ENCODE measurements at regions not wholly inside any gene's neighbourhood (a gene's known extent, or its start where the extent isn't known, plus 50 kb on each side); places are given as distances from the start of the nearest gene placed in this dataset.

- no peak for DNase-seq
Observed at GRCh38 chr5:116703328-116703727, 128.7 kb upstream of the SEMA6A start.

- DNase-seq: no peak
Observed at GRCh38 chr5:116702776-116703175, 128.2 kb upstream of the SEMA6A start.

- no peak for DNase-seq
Observed at GRCh38 chr5:116699332-116699731, 124.7 kb upstream of the SEMA6A start.

DNA sequence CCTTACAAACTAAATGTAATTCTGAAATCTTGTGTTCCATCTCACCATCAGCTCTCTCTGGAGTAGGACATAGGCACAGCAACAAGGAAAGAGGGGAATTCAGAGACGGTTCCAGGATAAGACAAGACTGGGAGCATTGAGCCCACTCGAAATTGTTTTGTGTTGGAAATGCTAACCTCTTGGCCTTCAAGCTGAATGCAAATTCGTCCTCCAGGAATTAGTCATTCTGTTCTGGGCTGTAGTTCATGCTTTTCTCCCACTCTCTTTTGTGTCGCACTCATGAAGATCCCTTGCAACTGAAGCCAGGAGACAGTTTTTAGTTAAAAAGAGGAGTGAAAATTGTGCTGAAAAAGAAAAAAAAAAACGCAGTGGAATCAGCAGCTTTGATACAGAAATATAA lies 121.7 kb upstream of the SEMA6A start:
- peak in 1 of 2 experiments; percentile 8 for DNase-seq

- DNase-seq: no peak
Observed at GRCh38 chr5:116695681-116696080, 121.1 kb upstream of the SEMA6A start.

GRCh38 chr5:116686438-116686837 lies 111.8 kb upstream of the SEMA6A start:
- no peak for DNase-seq

DNA sequence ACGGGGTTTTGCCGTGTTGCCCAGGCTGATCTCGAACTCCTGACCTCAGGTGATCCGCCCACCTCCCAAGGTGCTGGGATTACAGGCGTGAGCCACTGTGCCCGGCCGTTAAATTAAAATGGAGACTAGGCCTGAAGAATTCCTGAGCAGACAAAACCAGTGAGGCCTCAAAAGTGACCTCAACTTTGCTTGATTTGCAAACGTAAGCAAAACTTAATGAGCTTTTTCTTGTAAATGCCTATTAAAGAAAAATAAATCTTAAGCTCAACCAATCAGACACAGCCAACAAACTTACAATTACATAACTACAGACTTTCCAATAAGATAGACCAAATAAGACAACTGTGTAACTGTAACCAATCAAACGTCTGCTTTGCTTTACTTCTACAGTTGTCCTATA lies 111.3 kb upstream of the SEMA6A start:
- no peak for DNase-seq

GRCh38 chr5:116685069-116685468 lies 110.4 kb upstream of the SEMA6A start:
- no peak for DNase-seq

GRCh38 chr5:116681334-116682013 lies 106.9 kb upstream of the SEMA6A start:
- no peak for DNase-seq

GRCh38 chr5:116675626-116675910 lies 100.9 kb upstream of the SEMA6A start:
- DNase-seq: no peak

- peak in 1 of 2 experiments; percentile 18 for DNase-seq
Observed at GRCh38 chr5:116674881-116675625, 100.4 kb upstream of the SEMA6A start.

- DNase-seq: no peak
Observed at GRCh38 chr5:116673453-116673852, 98.8 kb upstream of the SEMA6A start.

DNA sequence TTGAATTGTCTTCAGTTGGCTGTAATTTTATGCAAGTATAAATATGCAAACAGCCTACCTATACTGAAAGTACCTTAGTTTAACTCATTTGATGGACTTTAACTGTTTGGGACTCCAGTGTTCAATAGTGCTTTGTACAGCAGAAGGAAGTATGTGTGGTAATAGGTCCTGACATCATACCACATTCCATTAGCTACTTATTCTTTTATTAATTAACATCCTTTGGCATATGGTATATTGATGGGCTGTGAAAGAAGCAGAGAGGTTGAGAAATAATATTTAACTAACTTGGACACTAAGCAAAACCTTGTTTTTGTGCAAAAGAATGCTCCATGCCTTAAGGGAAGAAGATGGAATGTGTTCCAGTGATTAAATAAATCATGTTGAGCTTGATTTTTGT lies 97.6 kb upstream of the SEMA6A start:
- no peak for DNase-seq

DNA sequence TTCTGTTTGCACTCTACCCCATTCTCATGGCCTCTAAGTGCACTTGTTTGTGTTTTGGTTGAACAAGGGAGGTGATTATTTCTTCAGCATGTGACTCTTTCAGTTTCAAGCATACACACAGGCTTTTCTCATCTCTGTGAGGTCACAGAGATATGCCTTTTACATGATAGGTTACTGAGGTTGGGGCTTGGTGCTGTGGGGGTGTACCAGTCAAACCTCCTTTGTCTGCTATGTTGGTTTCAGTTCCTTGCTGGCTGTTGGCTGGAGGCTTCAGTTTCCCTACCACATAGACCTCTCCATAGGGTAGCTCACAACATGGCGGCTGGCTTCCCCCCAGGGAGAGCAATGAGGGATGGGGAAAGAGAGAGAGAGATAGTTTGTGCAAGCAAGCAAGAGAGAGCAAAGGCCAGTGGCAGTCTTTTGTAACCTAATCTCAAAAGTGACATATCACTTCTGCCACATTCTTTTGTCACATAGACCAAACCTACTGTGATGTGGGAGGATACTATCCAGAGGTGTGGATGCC lies 96.7 kb upstream of the SEMA6A start:
- DNase-seq: no peak

- DNase-seq: peak; percentile 70 to 79
Observed at GRCh38 chr5:116669261-116670031, 94.8 kb upstream of the SEMA6A start.

DNA sequence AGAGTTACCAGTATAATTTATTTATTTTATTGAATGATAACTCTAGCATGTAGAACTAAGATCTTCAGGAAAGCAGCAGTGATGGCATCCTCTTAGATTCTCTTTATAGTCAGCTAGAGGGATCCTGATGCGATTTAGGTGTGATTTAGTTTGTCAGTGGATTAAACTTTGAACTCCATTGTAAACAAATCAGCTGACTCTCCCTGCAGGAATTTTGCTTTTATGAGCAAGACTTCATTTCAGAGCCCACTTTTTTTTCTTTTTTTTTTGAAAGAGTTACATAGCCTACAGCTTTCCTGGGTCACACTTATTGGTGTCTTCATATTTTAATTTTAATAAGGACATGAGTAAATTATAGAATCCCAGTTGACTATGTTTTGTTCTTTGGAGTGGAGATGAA lies 93.8 kb upstream of the SEMA6A start:
- no peak for DNase-seq

- DNase-seq: peak in 1 of 2 experiments; percentile 64
Observed at GRCh38 chr5:116666901-116667300, 92.3 kb upstream of the SEMA6A start.

GRCh38 chr5:116664988-116665387 lies 90.4 kb upstream of the SEMA6A start:
- no peak for DNase-seq

DNA sequence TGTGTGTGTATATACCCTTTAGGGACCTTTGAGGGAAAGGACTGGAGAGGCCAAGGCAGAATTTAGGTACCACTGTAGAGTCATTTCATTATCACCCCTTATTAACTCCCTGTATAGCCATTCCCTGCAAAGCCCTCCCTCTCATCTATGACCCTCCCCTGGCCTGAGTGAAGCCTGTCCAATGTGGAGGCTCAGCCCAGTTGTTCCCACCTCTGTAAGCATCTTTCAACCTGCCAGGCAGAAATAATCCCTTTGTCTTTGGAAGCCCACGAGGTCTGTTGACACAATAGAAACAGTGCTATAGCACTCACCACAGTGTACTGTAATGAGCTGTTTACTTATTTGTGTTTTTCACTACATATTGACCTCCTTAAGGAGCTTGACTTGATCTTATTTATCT lies 88.5 kb upstream of the SEMA6A start:
- DNase-seq: no peak

DNA sequence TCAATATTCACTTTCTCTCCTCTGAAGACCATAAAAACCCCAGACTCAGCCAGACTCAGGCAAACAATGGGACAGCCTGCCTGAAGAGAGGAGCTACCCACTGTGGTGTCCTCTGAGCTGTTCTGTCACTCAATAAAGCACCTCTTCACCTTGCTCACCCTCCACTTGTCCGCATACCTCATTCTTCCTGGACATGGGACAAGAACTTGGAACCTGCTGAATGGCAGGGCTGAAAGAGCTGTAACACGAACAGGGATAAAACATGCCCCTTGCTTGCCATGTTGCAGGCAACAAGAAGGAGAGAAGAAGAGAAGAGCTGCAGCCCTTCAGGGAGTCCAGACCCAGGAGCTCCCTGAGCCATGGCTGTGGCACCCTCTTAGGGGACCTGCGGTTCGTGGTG lies 86.8 kb upstream of the SEMA6A start:
- DNase-seq: no peak

GRCh38 chr5:116660929-116661328 lies 86.3 kb upstream of the SEMA6A start:
- DNase-seq: no peak

DNA sequence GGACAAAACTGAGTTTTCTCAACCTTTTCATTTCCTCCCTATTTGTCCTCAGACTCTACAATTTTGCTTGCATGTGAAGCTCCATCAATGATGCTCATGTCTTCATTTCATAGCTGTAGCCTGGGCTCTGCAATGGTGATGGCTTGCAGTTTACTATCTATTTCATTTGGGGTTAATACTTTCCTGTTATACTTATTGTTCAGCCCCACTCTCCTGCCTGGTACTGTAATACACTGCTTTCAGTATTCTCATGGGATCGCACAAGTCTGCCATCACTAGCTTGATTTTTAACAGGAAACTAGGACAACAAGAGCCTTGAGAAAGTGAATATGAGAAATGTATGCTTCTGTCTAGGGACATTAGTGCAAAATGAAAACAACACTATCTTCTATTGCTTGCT lies 84.2 kb upstream of the SEMA6A start:
- no peak for DNase-seq

- DNase-seq: no peak
Observed at GRCh38 chr5:116658141-116658540, 83.5 kb upstream of the SEMA6A start.

DNA sequence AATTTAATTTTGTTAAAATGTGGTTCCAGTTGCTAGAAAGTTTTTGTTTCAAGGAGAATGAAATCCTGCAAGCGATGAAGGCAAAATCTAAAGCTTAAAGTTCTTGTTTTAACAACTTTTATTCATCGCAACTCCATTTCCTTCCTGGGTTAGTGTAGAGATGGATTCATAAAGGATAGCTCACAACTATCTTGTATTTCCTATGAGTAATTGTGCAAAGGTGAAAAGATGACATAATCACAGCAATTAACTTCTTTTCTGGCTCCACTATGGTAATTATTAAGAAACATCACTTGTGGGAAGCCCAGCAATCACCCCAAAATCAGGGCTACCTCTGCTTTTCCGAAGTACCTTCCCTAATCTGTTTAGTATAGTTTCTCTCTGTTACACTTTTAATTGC lies 80.8 kb upstream of the SEMA6A start:
- DNase-seq: no peak

Data from NCI-H446 (cell line).